Endometrial microvascular endothelial cells (primary cell): ENCODE measurements at regions not wholly inside any gene's neighbourhood (a gene's known extent, or its start where the extent isn't known, plus 50 kb on each side); places are given as distances from the start of the nearest gene placed in this dataset.

ENCODE experiments used
- in situ Hi-C: cut with HindIII; loops from 2 replicates; pipeline ENCODE4 v1.10.0; 2017; ENCODE audit warnings: low sequenced_read_pairs, low pct_unique_long_range_greater_than_20kb; ENCODE audit errors: inconsistent ontology term

GRCh38 chr2:16302431-16303272 is 362.3 kb downstream of the MYCN start:
- in situ Hi-C loops = no loop called here

DNA sequence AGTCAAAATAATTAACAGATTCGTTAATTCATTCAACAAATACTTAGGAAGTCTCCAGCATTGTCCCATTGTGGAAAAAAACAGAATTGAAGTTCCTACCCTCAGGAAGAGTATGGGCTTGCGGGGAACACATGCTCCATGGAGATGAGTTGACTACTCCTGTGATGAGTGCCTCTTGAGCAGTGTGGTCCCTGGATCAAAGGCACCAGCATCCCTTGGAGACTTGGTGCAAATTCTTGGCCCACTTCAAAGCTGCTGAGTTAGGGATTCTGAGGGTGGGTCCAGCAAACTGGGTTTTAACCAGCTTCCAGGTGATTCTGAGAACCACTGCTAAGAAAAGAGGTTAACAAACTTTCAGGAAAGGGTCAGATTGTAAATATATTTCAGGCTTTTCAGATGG is 361.6 kb downstream of the MYCN start:
- in situ Hi-C loops = no loop called here

- in situ Hi-C loops = no loop called here
These were observed 358.5 kb downstream of the MYCN start for GRCh38 chr2:16298866-16299265.

- in situ Hi-C loops = no loop called here
These were observed 356.2 kb downstream of the MYCN start for GRCh38 chr2:16296331-16297250.

DNA sequence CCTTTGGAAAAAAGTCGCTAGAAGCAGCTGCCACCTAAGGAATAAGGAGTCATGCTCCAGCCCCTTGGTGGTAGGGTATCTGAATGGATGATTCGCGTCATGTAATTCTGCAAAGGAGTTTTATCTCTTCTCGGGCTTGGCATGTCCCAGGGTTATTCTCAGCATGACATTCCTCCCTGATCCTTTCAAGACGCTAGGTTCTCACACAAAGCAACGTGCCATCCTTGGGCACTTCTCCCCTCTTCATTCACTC is 355.6 kb downstream of the MYCN start:
- in situ Hi-C loops = no loop called here

GRCh38 chr2:16294791-16295190 is 354.4 kb downstream of the MYCN start:
- in situ Hi-C loops = no loop called here

DNA sequence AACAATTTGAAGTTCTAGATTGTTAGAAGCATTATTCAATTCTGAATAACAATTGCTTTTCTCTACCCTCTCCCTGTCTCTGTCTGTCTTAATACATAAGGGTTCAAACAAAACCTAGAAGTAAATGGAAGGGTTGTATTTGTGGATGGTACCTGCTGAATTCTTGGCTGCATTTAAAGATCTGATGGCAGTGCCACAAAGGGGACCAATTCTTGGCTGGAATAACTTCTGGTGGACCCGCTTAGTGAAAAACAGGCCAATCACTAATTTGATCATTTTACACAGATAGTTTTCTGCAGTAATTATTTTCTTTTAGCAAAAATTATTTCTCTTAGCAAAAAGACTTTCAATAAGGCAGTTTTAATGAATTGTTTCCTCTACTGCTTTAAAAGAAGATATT is 353.5 kb downstream of the MYCN start:
- in situ Hi-C loops = no loop called here

DNA sequence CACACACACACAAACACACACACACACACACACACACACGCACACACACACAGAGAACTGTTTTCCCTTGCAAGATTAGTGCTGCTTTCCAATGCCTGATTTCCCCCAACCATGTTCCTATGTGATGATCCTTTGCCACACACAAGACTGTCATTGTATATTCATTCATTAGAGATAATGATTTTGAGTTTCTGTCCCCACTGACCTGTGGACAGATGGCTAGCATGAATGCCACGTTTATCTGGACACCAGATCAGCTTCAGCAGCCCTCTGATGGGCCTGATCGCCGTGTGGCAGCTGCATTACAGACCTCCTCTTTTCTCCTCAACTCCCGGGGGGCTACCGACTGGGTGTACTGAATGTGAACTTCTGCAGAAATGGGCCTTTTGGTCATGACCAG is 353.0 kb downstream of the MYCN start:
- in situ Hi-C loops = no loop called here

GRCh38 chr2:16291731-16292550 is 351.6 kb downstream of the MYCN start:
- in situ Hi-C loops = no loop called here

DNA sequence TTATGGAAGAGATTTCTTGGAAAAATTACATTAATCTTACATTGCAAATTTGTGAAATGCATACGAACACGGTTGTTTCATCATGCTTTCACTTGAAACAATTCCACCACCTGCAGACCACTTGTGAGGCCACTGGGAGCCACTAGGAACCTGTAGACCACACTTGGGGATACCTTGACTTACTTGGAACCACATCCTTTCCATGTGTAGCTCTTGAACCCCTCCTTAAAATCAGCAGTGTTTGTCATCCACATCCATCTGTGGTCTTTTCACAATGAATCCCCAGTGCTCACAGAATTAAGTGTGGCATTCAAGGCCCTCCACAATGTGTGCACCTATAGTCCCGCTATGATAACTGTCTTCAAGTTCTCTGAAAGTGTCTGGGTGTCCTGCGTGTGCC is 350.9 kb downstream of the MYCN start:
- in situ Hi-C loops = no loop called here

DNA sequence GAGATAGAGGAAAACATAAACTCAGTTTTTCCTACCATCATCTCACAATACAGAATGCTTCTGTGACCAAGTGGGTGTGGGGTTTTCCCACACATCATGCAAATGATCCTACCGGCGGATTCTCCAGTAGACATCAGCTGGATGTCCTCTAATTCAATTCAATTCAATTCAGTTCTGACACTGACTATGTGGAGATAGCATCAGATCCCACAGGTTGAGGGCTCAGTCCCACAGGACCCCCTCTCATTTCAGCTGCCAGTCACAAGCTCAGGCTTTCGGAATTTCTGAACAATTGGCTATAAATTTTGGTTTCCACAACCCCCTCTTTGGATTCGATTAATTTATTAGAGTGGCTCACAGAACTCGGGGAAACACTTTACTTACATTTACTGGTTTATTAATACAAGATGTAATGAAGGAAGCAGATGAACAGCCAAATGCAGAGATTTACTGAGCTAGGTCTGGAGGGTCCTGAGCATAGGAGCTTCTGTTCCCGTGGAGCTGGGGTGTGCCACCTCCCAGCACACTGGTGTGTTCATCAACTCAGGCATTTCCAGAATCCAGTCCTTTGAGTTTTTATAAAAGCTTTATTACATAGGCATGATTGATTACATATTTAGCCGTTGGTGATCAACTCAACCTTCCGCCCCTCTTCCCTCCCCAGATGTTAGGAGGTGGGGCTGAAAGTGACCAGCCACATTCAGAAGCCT is 350.1 kb downstream of the MYCN start:
- in situ Hi-C loops = no loop called here

GRCh38 chr2:16288371-16289112 is 348.2 kb downstream of the MYCN start:
- in situ Hi-C loops = no loop called here

- in situ Hi-C loops = no loop called here
These were observed 347.5 kb downstream of the MYCN start for GRCh38 chr2:16287831-16288230.

DNA sequence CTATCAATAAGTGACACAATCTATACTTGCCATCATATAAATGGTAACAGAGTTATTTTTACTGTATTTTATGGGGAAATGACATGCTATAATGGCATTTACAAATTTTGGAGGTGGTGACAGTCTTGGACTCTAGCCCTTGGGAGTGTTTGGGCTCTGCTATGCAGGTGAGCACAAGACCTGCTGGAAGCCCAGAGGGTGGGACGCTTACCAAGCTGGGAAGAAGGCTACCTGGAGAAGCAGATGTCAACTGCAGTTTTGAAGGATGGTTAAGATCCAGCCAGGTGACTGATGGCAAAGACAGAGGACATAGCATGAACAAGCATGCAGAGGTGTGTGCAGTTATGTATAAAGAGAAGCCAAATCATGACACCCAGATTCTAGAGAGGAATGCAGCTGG is 346.9 kb downstream of the MYCN start:
- in situ Hi-C loops = no loop called here

DNA sequence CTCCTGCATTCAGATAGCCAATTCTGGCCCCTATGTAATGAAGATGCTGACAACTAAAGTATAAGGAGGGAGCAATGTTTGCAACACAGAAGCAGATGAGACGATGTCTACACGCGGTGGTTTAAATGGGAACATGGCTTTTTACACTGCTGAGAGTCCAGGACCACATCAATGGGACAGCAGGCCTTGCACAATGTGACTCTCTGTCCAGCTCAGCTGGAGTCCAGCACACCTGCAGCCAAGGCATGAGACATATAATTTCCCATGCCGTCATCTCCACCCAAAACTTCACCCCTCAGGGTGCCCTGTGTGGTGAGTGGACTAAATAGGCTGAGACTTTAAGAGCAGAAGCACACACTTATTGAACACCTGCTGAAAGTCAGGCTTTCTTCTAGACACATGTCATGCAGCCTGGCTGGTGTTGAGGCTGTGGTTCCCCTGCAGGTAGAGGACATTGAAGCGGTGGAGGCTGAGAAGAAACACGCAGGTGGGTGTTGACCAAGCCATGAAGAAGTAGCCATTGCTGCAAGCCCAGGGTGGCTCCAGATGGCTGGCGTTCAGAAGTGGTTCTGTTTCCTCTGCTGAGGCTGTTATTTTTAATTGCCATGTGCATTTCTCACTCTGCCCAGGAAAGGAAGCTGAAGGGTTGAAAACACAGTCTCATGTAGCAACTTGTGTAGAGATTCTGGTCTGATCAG is 345.6 kb downstream of the MYCN start:
- in situ Hi-C loops = no loop called here

DNA sequence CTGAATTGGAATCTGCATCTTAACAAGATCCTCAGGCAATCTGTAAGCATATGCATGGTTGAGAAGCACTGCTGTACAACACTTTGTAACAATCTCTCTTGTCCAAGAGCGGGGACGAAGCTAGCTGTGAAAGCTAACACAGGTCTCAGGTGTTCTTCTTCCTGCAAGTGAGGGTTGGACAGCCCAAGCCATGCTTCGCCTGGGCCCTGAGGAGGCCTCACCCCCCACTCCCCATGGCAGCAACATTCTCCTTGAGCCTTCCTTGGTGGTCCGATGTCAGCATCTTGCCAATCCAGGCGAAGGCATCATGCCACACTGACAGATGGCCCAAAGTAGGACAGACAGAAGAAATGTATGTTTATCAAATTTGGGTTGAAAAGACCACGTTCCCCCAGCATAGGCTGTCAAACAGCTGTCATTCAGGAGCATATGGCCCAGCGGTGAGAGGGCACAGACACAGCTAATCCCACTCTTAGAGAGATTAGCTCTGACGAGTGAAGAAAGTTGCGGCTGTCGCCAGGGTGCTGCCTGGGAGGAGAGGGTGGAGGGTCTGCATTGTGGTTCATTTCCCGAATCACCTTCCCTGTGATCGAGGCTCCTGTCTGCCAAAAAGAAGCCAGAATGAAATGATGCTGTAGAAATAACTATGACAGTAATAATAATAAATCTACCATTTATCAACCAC is 344.7 kb downstream of the MYCN start:
- in situ Hi-C loops = no loop called here
